ELR (cell line): ENCODE measurements at regions not wholly inside any gene's neighbourhood (a gene's known extent, or its start where the extent isn't known, plus 50 kb on each side); places are given as distances from the start of the nearest gene placed in this dataset.
A peak's percentile ranks its signal among the peaks of the same experiment; 100 is the strongest.
"Not testable (repeated sequence)": the region's sequence is repeated elsewhere in the genome, so short reads cannot be mapped to it uniquely, and the experiment has no call there.

Experiments used
- DNase-seq: peaks from one replicate; pipeline ENCODE4 v3.0.0-alpha.2; 2015; ENCODE audit warnings: low read depth

DNA sequence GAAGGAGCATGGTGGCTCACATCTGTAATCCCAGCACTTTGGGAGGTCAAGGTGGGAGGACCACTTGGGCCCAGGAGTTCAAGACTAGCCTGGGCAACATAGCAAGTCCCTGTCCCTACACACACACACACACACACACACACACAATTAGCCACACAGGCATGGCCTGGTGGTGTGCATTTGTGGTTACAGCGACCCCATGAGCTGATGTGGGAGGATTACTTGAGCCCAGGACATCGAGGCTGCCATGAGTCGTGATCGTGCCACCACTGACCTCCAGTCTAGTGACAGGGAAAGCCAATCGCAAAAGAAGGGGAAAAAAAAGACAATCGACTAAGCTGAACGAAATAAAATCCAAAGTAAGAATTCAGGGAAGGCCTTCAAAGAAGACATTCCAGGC lies 67.9 kb downstream of the TBX3 start:
- DNase-seq = no peak

DNA sequence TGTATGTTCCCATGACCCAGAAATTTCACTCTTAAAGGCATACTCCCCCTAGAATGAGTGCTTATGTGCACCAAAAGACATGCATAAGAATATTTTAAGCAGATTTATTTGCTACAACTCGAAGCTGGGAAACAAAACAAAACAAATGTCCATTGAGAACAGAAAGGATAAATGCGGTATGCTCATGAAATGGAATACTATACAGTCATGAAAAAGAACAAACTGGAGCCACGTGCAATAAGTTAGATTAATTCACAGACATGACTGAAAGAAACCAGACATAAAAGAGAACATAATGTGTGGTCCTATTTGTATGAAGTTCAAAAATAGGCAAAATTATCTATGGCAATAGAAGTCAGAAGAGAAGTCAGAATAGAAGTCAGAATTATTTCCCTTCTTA lies 69.9 kb downstream of the TBX3 start:
- DNase-seq = no peak

DNA sequence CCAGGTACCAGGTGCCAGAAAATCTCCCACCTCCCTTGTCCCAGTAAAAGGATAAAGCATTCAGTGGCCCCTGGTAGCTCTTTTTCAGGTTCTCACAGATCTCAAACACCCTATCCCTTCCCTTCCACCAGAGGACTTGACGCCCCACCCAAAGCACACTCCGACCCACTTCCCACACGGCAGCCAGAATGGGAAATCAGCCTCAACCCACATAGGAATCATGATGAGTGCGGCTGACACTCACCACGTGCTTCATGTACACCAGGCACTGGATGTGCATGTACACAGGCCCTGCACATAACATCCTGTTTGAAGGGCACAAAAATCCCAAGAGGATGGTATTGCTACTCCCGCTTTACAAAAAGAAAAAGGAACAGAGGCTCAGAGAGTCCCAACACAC lies 71.9 kb downstream of the TBX3 start:
- no peak for DNase-seq

DNA sequence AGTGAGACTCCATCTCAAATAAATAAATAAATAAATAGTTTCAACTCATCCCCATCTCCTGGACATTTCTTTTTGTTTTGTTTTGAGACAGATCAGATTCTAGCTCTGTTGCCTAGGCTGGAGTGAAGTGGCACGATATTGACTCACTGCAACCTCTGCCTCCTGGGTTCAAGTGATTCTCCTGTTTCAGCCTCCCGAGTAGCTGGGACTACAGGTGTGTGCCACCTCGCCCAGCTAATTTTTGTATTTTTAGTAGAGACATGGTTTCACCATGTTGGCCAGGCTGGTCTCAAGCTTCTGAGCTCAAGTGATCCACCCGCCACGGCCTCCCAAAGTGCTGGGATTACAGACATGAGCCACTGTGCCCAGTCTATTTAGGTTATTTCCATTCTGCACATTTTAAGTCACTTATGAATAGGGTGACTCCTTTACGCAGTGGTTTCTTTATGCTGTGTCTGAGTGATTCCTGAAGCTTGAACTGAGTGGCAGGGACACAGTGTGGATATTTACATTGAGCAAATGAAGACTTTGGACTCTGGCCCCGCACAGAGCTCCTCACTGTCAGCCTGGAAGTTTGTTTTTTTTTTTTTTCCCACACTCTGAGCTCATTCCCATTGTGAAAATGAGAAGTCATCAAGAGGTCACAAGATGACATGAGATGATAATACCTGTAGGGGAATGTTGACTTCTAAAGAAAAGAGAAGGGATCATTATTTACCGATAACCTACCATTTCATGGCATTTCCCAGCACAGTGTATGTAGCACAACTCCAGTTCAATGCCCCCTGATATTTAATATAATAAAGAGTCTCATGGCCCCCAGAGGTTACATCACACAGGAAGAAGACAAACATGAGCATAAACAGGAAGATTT lies 72.6 kb downstream of the TBX3 start:
- no peak for DNase-seq

DNA sequence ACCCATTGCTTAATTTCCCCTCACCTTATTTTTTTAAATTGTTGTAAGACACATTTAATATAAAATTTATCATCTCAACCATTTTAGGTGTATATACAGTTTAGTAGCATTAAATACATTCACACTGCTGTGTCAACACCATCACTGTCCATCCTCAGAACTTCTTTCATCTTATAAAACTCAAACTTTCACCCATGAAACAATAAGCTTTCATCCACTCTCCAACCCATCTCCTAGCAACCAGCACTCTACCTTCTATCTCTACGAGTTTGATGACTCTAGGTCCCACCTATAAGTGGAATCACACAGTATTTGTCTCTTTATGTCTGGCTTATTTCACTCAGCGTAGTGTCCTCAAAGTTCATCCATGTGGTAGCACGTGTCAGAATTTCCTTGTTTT lies 75.5 kb downstream of the TBX3 start:
- DNase-seq = no peak

- DNase-seq = no peak
These were observed 78.1 kb downstream of the TBX3 start for GRCh38 chr12:114605918-114606317.

- DNase-seq = no peak
These were observed 79.4 kb downstream of the TBX3 start for GRCh38 chr12:114604606-114605005.

GRCh38 chr12:114600584-114600983 lies 83.4 kb downstream of the TBX3 start:
- not testable (repeated sequence) for DNase-seq

DNA sequence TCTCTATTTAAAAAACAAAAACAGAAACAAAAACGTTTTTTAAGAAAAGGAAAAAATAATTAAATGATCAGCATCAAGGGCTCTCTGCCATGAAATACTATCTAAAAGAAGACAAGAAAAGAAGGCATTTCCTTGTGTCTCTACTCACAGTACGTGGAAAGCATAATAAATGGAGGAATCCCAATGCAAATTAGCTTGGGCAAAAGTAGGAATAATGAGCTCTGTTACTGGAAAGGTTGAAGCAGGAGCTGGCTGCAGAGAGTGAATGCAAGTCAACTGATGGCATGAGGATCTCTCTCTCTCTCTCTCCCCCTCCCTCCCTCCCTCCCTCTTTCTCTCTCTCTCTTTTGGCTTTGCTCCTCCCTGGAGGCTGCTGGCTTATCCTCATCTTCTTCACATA lies 85.9 kb downstream of the TBX3 start:
- no peak for DNase-seq

DNA sequence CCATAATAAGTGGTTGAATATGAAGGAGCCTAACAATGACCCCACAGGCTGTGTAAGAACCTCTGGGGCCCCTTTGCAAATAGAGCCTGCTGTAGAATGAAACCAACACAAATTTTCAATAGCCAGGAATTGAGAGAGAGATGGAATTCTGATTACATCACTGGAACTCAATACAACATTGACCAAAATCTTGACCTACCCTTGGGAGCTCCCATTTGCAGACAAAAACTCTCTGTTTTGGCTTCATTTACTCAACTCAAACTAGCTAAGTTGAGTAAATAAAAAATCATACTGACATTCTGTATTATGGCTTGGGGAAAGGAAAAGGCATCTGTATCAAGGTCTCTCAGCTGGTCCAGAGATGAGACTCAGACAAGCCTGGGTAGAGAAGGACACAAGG lies 91.0 kb downstream of the TBX3 start:
- no peak for DNase-seq

DNA sequence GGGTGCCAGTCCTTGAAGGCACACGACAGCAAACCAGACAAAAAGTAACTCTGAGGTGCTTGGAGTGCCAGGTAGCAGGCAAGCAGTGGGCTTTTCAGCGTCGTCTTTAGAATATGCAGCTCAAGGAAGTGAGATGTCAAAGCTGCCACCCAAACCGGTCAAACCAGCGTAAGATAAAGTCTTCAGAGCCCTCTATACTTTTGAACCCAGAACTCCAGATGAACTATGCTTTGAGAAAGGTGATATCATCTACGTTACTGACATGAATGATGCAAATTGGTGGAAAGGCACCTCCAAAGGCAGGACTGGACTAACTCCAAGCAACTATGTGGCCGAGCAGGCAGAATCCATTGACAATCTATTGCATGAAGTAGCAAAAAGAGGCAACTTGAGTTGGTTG lies 95.9 kb downstream of the TBX3 start:
- DNase-seq = no peak

GRCh38 chr12:114580306-114580705 lies 103.7 kb downstream of the TBX3 start:
- DNase-seq = no peak

DNA sequence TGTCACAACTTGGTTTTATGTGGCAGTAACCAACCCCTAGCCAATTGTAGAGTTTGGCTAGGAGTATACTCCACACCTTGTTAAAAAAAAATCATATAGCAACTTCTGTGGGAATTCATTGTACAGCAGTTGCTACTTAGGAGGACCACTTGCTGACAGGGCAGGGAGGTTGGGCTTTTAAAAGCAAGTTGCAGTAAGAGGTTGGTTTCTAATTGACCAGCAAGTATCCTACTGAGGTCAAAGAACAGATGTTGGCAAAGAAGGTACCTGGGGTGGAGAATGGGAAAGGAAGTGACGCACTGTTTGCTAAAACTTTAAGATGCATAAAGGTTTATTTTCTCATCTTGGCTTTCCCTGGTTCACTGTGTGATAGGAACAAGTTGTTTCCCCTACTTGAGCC lies 104.6 kb downstream of the TBX3 start:
- no peak for DNase-seq

DNA sequence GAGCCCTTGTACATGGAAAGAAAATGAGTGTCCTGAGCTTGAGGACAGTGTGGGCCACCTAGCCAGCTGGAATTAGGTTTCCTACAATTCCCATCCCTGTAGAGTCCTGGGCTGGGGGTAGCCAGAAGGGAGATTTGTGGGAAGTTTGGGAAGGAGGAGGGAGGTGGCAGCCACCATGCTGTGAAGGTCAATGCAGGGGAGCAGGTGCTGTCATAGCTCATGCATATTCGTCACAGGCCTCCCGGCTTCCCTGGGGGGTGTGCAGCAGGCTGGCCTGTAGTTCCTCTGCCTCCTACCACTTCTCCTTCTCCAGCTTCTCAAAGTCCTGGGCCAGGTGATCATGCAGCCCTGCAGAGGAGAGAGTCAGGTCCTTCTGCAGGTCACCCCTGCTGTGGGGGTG lies 121.3 kb downstream of the TBX3 start:
- DNase-seq = no peak

DNA sequence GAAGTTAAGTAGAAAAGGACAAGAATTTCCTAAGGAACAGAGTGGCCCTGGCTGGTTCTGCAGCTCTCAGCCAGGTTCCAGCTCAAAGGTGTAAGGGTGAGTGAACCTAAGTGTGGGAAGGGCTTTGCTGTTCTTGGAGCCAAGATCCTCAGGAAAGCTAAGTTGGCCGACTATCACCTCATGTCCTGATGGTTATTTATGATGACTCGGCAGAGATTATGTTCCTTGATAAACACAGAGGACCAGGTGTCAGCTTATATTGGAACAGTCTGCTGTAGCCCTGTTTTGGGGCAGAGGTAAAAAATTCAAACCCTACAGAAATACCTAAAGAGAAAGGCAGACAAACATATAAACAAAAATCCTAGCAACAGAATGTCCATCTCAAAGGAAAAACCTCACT lies 128.5 kb downstream of the TBX3 start:
- no peak for DNase-seq

- no peak for DNase-seq
These were observed 136.3 kb downstream of the TBX3 start for GRCh38 chr12:114547636-114548035.

GRCh38 chr12:114530417-114530816 lies 124.5 kb upstream of the TBX5 start:
- no peak for DNase-seq

DNA sequence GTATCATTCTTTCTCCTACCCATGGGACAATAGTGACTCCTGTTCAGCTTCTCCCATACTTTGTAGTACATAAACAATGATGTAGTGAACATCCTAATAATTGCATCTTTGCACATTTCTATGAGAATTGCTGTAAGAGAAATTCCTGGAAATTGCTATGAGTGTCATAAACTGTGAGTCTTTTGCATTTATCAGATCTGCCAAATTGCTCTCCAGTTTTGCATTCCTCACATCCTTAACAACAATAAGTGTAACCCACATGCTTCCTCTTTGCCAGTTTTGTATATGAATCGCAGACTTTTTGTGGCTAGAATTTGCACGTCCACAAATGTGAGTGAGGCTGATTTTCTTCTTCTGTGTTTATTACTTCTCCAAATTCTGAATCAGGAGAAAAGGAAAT lies 124.0 kb upstream of the TBX5 start:
- DNase-seq = no peak

- DNase-seq = no peak
These were observed 122.8 kb upstream of the TBX5 start for GRCh38 chr12:114528766-114529165.

DNA sequence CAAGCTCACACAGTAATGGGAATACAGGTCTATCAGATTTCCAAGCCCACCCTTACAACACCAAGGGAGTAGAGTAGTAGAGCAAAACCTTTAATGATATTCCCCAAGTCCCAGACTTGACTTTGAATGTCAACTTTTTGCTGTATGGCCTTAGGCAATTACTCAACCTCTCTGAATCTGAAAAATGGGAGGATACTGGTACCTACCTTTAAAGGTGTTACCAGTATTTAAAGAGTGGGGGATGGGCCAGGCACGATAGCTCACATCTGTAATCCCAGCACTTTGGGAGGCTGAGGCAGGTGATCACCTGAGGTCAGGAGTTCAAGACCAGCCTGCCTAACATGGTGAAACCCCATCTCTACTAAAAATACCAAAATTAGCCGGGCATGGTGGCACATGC lies 115.2 kb upstream of the TBX5 start:
- DNase-seq = not testable (repeated sequence)

DNA sequence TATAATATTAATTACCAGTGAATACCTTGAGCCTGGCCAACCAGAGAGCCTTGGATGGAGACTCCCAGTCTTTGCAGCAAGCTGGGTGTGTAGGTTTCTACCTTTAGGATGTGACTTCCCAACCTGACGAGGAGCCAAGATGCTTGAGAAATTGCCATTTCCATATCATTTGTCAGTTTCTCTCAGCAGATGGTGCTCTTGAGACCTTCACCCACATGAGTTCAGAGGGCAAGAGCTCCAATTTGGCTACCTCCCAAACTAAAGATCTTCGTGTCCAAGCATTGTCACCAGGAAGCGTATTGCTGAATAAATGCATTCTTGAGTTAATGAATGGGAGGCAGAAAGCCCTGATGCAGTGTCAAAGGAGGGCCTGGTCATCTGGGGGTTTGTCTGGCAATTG lies 106.4 kb upstream of the TBX5 start:
- DNase-seq = peak; percentile 7

- DNase-seq = peak; percentile 75
These were observed 102.7 kb upstream of the TBX5 start for GRCh38 chr12:114508529-114509129.

GRCh38 chr12:114506651-114507050 lies 100.7 kb upstream of the TBX5 start:
- DNase-seq = no peak

DNA sequence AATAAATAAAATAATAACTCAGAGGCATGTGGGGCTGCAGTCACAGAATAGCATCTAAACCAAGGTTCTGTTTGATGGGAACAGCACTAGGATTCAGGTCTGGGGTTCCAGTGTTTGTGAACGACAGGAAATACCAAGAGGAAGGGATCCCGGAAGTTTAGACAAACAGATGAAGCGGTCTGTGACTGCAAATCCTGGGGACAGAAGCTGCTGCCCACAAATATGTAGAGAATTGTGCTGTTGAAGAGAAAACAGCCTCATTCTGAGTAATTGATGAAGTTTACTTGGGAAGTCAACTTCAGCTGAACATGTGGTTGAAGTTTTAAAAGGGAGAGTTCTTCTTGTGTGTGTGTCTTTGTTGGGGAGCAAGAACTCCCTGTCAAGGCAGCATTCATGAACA lies 98.4 kb upstream of the TBX5 start:
- DNase-seq = peak; percentile 12
